ENCODE measurements at regions not wholly inside any gene's neighbourhood (a gene's known extent, or its start where the extent isn't known, plus 50 kb on each side); places are given as distances from the start of the nearest gene placed in this dataset.

GRCh38 chr3:176655404-176656094 lies 541.7 kb downstream of the TBL1XR1 start:
- TF ChIP-seq TAF1 (IDR thresholded peaks at IDR 0.05; ENCODE audit: low read depth, low read length): no peak
- TF ChIP-seq POLR2A (IDR thresholded peaks at IDR 0.05; ENCODE audit: low read depth, low read length): no peak
- no peak for TF ChIP-seq POLR2AphosphoS5 (IDR thresholded peaks at IDR 0.05; ENCODE audit: low read depth, low read length)
- TF ChIP-seq POU2F2 (IDR thresholded peaks at IDR 0.05; ENCODE audit: low read depth, low read length): no peak

All from GM12891 (cell line).